ENCODE measurements at regions not wholly inside any gene's neighbourhood (a gene's known extent, or its start where the extent isn't known, plus 50 kb on each side); places are given as distances from the start of the nearest gene placed in this dataset.
"Not testable (repeated sequence)": the region's sequence is repeated elsewhere in the genome, so short reads cannot be mapped to it uniquely, and the experiment has no call there.

DNA sequence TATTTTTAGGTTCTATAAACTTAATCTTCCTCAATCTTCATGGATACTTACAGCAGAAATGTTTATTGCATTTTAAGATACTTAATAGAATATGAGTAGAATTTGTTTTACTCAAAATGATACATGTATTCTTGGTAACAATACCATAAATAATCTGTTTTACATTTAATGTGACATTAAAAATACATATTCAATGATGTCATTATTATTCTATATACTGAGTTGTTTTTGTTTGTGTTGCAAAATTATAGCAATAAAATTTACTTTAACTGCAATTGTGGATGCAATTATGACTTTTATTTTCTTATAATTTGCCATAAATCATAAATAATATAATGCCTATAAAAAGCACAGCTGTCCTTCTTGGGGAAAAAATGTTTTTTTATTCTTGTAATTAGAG, 275.9 kb upstream of the CCNG1 start:
- Mint-ChIP-seq H3K36me3 (no peaks in the 10 kb centered on the region), H3K9me3 (peaks cover 5% of the 10 kb centered on the region), H3K4me1 (no peaks in the 10 kb centered on the region), H3K27ac (no peak overlapping the region), H3K4me3 (no peak overlapping the region), H3K27me3 (ENCODE audit: low read depth) (no peaks in the 10 kb centered on the region)
- TF ChIP-seq, protein P1, sequence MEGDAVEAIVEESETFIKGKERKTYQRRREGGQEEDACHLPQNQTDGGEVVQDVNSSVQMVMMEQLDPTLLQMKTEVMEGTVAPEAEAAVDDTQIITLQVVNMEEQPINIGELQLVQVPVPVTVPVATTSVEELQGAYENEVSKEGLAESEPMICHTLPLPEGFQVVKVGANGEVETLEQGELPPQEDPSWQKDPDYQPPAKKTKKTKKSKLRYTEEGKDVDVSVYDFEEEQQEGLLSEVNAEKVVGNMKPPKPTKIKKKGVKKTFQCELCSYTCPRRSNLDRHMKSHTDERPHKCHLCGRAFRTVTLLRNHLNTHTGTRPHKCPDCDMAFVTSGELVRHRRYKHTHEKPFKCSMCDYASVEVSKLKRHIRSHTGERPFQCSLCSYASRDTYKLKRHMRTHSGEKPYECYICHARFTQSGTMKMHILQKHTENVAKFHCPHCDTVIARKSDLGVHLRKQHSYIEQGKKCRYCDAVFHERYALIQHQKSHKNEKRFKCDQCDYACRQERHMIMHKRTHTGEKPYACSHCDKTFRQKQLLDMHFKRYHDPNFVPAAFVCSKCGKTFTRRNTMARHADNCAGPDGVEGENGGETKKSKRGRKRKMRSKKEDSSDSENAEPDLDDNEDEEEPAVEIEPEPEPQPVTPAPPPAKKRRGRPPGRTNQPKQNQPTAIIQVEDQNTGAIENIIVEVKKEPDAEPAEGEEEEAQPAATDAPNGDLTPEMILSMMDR (IDR thresholded peaks at IDR 0.05; ENCODE audit: unreplicated experiment) = no peak
- no peak for DNase-seq (ENCODE audit: low spot score in 2 of 2, unreplicated experiment in 2 of 2)

DNA sequence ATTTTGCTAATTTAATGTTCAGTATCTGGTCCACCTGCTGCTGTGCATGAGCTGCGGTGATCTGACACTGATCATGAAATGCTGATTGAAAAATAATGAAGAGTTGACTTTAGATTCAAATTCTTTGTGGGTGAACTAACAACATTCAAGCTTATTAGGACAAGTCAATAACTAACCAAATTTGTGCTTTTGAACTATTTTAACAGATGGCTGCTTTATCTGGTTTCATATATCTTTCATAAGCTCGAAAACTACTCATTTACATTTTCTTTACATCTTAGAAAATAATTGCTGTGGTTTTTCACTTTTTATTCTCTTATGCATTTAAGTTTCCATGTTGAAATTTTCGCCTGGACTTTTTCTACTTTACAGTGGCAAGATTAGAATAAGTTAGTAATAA, 274.8 kb upstream of the CCNG1 start:
- no peaks in the 10 kb centered on the region for H3K4me1 Mint-ChIP-seq
- H3K9me3 Mint-ChIP-seq = peaks cover 7% of the 10 kb centered on the region
- no peaks in the 10 kb centered on the region for H3K36me3 Mint-ChIP-seq
- H3K27me3 Mint-ChIP-seq (ENCODE audit: low read depth) = no peaks in the 10 kb centered on the region
- TF ChIP-seq, protein P1 (IDR thresholded peaks at IDR 0.05; ENCODE audit: unreplicated experiment) = no peak
- no peak overlapping the region for H3K4me3 Mint-ChIP-seq
- H3K27ac Mint-ChIP-seq = no peak overlapping the region
- DNase-seq (ENCODE audit: low spot score in 2 of 2, unreplicated experiment in 2 of 2) = no peak

DNA sequence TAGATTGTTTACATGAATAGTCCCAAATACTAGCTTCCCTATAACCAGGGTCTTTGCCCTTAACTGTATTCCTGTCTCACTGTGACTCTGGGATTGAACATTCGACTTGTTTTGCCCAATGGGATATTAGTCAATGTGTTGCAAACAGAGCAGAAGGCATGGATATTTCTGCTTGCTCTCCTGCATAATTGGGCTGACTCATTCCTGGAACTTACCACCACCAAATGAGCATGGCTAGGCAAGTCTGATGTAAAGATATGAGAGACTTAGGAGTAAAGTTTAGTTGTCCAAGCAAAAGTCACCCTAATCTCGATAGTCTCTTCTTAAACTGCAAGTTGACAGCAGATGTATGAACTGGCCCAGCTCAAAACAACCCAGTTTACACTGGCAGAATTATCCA, 273.5 kb upstream of the CCNG1 start:
- no peaks in the 10 kb centered on the region for H3K27me3 Mint-ChIP-seq (ENCODE audit: low read depth)
- H3K4me3 Mint-ChIP-seq = no peak overlapping the region
- H3K27ac Mint-ChIP-seq = no peak overlapping the region
- no peak for DNase-seq (ENCODE audit: low spot score in 2 of 2, unreplicated experiment in 2 of 2)
- TF ChIP-seq, protein P1 (IDR thresholded peaks at IDR 0.05; ENCODE audit: unreplicated experiment) = no peak
- peaks cover 17% of the 10 kb centered on the region for H3K9me3 Mint-ChIP-seq
- no peaks in the 10 kb centered on the region for H3K36me3 Mint-ChIP-seq
- no peaks in the 10 kb centered on the region for H3K4me1 Mint-ChIP-seq

DNA sequence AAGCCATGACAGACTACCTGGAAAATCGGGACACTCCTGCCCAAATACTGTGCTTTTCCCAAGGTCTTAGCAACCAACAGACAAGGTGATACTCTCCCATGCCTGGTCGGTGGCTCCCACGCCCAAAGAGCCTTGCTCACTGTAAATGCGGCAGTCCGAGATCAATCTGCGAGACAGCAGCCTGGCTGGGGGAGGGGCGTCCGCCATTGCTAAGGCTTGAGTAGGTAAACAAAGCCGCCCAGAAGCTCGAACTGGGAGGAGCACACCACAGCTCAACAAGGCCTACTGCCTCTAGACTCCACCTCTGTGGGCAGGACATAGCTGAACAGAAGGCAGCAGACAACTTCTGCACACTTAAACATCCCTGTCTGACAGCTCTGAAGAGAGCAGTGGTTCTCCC, 272.1 kb upstream of the CCNG1 start:
- H3K4me1 Mint-ChIP-seq = no peaks in the 10 kb centered on the region
- no peak overlapping the region for H3K4me3 Mint-ChIP-seq
- DNase-seq (ENCODE audit: low spot score in 2 of 2, unreplicated experiment in 2 of 2) = no peak
- peaks cover 25% of the 10 kb centered on the region for H3K9me3 Mint-ChIP-seq
- no peaks in the 10 kb centered on the region for H3K27me3 Mint-ChIP-seq (ENCODE audit: low read depth)
- H3K36me3 Mint-ChIP-seq = no peaks in the 10 kb centered on the region
- TF ChIP-seq, protein P1 (IDR thresholded peaks at IDR 0.05; ENCODE audit: unreplicated experiment) = no peak
- H3K27ac Mint-ChIP-seq = no peak overlapping the region

DNA sequence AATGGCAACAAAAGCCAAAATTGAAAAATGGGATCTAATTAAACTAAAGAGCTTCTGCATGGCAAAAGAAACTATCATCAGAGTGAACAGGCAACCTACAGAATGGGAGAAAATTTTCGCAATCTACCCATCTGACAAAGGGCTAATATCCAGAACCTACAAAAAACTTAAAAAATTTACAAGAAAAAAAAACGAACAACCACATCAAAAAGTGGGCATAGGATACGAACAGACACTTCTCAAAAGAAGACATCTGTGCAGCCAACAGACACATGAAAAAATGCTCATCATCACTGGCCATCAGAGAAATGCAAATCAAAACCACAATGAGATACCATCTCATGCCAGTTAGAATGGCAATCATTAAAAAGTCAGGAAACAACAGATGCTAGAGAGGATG, 267.2 kb upstream of the CCNG1 start:
- not testable (repeated sequence) for H3K27me3 Mint-ChIP-seq (ENCODE audit: low read depth); H3K36me3 Mint-ChIP-seq; H3K27ac Mint-ChIP-seq; H3K4me1 Mint-ChIP-seq; DNase-seq (ENCODE audit: low spot score in 2 of 2, unreplicated experiment in 2 of 2); H3K4me3 Mint-ChIP-seq
- H3K9me3 Mint-ChIP-seq = peaks cover 25% of the 10 kb centered on the region

DNA sequence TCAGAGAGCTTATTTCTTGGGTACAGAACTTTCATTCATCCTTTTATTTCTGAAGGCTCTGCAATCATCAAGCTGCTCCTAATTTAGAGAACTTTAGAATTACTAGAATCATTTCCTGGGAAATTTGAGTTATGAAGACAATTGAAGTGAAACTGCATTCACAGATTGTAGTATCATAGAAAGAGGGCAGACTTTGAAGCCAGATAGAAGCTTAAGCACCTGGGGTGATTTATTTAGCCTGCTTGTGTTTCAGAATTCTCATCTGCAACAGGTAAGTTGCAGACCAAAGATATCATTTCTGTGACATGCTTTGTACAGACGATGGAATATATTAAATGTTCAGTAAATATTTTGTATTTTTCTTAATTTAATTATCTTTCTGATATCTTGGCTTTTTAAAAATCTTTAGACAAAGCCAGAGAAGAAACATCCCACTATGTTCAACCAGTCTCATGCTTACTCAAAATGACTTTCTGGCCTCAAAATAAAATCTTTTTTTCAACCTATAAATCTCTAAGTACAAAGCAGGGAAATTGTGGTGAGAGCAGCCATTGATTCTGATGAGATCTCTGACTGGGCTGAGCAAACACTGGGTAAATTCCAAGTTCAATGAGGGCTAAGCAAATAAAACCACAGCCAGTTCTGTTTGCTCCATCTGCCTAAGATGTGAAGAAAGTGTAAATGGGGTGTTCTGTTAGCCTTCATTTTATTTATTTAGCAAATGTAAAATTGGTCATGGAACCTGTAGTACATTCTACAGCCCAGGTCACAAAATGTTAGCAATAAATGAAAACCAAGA, 264.7 kb upstream of the CCNG1 start:
- Mint-ChIP-seq H3K4me3 (no peak overlapping the region), H3K27ac (no peak overlapping the region), H3K27me3 (ENCODE audit: low read depth) (no peaks in the 10 kb centered on the region), H3K4me1 (no peaks in the 10 kb centered on the region), H3K36me3 (no peaks in the 10 kb centered on the region), H3K9me3 (peaks cover 18% of the 10 kb centered on the region)
- no peak for DNase-seq (ENCODE audit: low spot score in 2 of 2, unreplicated experiment in 2 of 2)
- TF ChIP-seq, protein P1 (IDR thresholded peaks at IDR 0.05; ENCODE audit: unreplicated experiment) = no peak
